Astrocyte of the cerebellum (primary cell): ENCODE measurements at regions not wholly inside any gene's neighbourhood (a gene's known extent, or its start where the extent isn't known, plus 50 kb on each side); places are given as distances from the start of the nearest gene placed in this dataset.

Experiments
- DNase-seq: peaks from one replicate; pipeline ENCODE4 v3.0.0-alpha.2; 2011; ENCODE audit warnings: low read depth
- H3K4me3 ChIP-seq: 2 replicates; pipeline ENCODE4 v1.5.1; 2011; ENCODE audit warnings: mild to moderate bottlenecking, low read depth, low read length, moderate library complexity
- in situ Hi-C: cut with HindIII; loops from 2 replicates; pipeline ENCODE4 v1.10.0; 2017; ENCODE audit warnings: low sequenced_read_pairs
- TF ChIP-seq, protein P1 (sequence below): IDR thresholded peaks from 2 replicates; pipeline ENCODE4 v1.5.1; 2012; ENCODE audit warnings: low read length, low read depth, moderate library complexity, mild to moderate bottlenecking; ENCODE audit errors: missing control alignments

DNA sequence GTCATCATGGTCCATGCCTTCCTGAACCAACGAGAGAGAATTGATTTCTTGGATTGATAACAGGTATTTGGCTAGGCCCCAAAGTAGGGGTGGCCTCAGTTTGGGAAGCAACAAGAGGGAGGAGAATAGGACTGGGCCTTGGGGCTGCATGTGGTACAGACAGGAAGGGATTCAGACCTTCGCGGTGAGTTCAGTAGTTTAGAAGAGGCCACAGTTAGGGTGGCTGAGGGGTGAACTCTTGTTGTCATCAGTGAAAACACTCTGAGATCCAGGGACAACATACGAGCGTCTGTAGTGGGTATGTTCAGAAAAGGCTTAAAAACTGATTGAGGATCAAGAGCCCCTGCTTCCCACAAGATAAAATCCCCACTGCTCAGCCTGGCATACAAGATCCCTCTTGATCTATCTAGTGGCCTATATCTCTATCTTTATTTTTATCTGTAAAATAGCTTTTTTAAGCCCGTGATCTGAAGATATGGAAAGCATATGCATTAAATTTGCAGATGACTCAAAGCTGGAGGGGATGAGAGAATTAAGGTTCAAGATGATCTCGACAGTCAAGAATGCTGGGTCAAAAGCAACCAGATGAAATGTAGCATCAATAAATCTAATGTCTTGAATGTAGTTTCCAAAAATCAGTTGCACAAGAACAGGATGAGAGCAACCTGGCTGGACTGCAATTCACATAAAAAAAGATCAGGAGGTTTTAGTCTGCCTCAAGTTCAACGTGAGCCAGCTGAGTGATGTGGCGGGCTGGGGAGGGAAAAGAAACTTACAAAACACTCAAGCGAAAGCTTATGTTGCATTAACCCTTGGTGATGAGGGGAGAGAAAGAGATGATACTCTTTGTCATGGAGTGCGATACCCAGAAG is 221.1 kb upstream of the TLE3 start:
- H3K4me3 ChIP-seq, result no peak overlapping the region
- TF ChIP-seq, protein P1, sequence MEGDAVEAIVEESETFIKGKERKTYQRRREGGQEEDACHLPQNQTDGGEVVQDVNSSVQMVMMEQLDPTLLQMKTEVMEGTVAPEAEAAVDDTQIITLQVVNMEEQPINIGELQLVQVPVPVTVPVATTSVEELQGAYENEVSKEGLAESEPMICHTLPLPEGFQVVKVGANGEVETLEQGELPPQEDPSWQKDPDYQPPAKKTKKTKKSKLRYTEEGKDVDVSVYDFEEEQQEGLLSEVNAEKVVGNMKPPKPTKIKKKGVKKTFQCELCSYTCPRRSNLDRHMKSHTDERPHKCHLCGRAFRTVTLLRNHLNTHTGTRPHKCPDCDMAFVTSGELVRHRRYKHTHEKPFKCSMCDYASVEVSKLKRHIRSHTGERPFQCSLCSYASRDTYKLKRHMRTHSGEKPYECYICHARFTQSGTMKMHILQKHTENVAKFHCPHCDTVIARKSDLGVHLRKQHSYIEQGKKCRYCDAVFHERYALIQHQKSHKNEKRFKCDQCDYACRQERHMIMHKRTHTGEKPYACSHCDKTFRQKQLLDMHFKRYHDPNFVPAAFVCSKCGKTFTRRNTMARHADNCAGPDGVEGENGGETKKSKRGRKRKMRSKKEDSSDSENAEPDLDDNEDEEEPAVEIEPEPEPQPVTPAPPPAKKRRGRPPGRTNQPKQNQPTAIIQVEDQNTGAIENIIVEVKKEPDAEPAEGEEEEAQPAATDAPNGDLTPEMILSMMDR, result no peak
- DNase-seq, result no peak
- in situ Hi-C loops, result no loop called here

DNA sequence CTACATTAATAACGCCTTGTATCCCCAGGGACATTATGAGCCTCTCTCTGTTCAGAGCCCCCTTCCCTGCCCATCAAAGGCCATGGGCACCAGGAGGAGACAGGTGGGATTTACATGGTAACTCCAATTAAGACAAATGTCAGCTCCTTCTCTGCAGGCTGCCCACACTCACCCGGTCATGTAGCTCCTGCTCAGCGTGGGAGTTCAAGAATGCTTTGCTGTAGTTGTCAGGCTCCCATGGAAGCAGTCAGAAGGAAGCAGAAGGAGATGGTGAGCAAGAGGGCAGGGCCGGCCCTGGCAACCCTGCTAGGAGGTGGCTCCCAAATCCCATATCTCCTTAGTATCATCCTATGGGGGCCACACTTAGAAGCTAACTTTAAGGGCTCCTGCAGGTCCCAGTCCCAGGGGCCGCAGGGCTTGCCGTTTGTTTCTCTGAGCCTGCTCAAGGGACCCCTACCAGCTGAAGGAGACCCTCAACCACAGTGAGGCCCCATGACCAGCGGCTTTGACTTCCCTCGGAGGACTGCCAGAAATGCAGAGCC is 218.4 kb upstream of the TLE3 start:
- no peak overlapping the region for H3K4me3 ChIP-seq
- TF ChIP-seq, protein P1, result no peak
- in situ Hi-C loops, result no loop called here
- DNase-seq, result no peak

DNA sequence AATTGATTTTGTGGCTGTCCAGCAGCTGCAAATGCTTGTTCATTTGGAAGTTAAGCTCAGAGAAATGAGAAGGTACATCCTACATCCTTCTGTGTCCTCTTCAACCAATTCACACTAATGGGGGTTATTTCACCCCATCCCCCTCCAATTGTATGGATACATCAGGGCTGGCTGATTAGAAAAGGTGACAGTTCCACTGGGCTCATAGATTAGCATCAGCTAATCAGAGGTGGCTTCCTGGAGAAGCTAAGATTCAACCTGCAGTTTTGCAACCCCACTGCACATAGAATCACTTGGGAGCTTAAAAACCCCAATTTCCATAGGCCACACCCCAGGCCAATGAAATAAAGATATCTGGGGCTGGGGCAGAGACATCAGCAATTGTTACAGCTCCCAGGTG is 217.7 kb upstream of the TLE3 start:
- in situ Hi-C loops, result no loop called here
- TF ChIP-seq, protein P1, result no peak
- no peak overlapping the region for H3K4me3 ChIP-seq
- DNase-seq, result no peak

DNA sequence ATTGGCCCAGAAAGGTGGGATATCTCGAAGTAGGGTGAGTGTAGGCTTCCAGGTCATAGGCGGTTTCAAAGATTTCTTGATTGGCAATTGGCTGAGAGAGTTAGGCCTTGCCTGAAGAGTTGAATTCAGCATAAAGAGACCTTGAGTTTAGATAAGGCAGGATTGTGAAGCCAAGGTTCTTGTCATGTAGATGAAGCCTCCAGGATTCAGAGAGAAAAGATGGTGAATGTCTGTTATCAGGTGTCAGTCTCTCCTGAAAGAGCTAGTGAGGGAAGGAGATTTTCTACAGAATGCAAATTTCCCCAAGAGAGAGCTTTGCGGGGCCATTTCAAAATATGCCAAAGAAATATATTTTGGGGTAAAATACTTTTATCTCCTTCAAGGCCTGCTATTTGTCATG is 217.0 kb upstream of the TLE3 start:
- TF ChIP-seq, protein P1, result no peak
- in situ Hi-C loops, result no loop called here
- DNase-seq, result no peak
- no peak overlapping the region for H3K4me3 ChIP-seq

DNA sequence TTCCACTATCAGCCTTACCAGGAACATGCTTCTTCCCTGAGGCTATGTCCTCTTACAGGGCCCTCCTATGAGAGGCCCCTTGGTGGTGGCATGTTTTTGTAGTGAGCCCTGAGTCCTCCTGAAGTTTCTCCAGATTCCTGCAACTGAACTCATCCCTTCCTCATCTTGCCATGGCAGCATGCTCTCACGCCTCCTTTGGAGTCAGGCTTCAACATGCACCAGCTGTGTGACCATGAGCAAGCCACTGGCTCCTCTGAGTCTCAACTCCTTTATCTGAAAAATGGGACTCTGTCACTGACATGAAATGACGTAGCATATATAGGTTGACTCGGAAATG is 216.3 kb upstream of the TLE3 start:
- in situ Hi-C loops, result no loop called here
- DNase-seq, result no peak
- TF ChIP-seq, protein P1, result no peak
- H3K4me3 ChIP-seq, result no peak overlapping the region

DNA sequence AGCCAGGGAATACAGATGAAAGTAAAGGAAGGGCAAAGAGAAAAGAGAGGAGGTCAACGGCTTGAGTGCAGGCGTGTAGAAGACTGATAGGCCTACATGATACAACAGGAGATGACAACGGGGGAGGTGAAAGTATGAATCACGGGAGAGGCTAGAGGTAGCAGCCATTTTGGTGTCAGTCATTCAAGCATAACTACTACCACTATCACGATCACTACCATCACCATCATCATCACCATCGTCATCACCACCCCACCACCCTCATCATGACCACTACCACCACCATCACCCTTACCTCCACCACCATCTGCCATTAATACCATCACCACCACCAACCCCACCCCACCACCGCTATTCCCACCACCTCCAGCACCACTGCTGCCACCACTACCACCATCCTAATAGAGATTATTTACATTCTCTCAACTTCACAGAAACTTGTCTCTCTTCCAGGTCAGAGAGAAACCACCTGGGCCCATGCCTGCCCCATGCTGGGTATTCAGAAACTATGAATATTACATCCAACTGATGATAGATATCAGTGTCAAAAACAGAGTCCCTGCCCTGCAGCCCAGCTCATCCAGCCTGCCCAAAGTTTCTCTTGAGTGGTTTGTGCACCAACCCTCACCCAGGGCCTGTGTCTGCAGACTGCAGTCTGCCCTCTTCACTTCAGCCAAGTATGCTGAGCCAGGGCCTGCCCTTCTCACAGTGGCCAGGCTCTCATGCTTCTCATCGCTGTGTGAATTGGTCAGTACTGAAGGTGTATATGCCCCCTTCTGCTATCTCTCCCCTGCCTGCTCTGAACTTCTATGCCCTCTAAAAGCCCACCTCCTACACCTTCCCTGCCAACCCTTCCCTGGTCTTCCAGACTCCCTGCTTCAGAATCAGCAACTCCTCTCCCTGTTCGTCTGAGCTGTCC is 215.6 kb upstream of the TLE3 start:
- in situ Hi-C loops, result no loop called here
- no peak overlapping the region for H3K4me3 ChIP-seq
- TF ChIP-seq, protein P1, result no peak
- no peak for DNase-seq
